Stimulated activated CD8-positive, alpha-beta memory T cell treated with anti-CD3 and anti-CD28 coated beads, Interleukin-4, amount 100 ng/mL, for 48 hours (primary cell): ENCODE measurements at regions not wholly inside any gene's neighbourhood (a gene's known extent, or its start where the extent isn't known, plus 50 kb on each side); places are given as distances from the start of the nearest gene placed in this dataset.

Experiments used
- DNase-seq: peaks from one replicate; pipeline ENCODE4 v3.0.0-alpha.2; 2020

DNA sequence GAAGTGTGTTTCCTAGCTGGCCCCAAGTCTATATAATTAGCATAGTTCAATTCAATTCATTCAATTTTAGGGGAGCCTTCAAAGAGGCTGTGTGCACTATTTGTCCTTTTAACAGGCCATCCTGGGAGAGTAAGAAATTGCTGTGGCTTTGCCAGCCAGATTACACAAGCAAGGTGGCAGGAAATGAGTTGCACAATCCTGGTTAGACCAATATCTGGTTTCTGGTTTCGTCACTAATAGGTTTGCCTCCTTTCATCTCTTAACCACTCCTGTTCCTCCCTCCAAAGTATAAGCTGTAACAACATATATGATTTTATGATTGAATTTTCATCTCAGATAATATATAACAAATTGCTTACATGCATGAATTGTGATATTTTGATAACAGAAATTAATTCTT lies 84.1 kb upstream of the NEGR1 start:
- DNase-seq: no peak

DNA sequence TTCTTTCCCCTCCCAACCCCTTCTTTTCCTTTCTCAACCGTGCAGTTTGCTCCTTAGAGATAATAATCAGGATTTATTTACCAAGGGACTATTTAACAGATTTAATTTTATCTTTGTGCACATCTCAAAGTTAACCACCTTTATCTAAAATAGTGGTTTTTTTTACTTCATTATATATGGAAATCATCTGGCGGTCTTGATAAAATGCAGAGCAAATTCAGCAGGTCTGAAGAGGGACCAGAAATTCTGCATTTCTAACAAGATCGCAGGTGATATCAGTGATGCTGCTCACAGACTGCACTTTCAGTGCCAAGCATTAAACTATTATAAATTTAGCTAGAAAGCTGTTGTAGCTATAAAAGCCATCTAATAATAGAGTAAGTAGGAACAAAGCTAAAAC lies 83.4 kb upstream of the NEGR1 start:
- DNase-seq: no peak

DNA sequence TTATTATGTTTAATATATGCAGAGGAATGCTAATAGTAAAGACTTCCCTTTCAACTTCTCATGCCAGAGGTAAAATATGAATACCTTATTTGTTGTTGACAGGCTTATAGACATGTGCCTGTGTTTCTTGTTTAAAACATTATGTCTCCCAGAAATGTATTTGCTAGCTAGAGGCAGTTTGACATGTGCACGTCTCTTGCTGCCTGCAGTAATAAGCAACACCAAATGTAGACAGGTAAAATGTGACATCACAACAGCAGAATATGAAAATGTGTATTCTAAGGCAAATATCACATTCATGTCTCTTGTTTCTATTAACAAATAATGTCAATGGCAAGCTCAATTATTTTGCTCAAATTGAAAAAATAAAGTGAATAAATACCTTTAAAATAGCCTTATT lies 80.2 kb upstream of the NEGR1 start:
- DNase-seq: no peak

DNA sequence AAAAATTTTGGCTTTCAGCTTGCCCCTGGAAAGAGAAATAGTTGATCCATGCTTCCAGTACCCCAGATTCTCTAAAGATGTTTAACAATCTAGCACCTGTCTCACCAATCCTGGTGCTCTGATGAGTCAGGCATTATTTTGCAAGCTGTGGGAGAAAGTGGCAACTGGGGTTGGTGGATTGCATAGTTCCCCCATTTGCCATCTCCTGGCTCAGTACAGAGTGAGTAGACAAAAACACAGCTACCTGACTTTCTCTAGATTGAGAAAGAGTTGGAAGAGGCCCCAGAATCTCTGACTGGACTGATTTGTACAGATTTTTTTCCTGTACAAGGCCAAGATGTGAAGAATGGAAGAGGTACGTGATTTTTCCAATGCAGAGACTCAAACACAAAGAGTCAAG lies 75.1 kb upstream of the NEGR1 start:
- DNase-seq: no peak

DNA sequence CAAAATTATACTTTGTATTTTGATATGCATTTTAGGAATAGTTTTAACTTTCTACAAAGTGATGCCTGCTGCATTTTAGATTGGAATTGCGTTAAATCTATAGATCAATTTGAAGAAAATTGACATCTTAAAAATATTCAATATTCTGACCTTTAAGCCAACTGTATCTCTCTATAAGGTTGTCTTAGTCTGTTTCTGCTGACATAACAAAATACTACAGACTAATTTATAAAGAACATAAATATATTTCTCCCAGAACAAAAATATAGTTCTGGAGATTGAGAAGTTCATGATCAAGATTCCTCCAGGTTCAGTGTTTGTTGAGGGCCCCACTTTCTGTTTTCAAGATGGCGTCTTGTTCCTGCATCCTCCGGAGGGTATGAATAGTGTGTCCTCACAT lies 73.6 kb upstream of the NEGR1 start:
- DNase-seq: no peak

DNA sequence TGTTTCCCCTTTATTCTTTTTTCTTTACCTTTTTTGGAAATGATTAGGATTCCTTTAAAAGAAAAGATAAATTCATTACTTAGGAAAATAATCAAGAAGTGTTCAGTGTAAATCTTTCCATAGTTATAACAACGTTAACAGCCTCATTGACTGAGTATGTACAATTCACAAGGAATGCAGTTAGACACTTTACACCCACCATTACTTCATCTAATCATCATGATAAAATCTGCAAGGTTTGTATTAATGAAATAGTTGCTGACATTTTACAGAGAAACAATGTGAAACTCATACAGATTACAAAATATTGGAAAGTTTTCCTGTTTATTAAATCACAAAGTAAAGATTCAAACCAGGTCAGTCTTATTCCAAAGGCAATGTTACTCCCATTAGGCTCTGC lies 59.3 kb upstream of the NEGR1 start:
- no peak for DNase-seq

DNA sequence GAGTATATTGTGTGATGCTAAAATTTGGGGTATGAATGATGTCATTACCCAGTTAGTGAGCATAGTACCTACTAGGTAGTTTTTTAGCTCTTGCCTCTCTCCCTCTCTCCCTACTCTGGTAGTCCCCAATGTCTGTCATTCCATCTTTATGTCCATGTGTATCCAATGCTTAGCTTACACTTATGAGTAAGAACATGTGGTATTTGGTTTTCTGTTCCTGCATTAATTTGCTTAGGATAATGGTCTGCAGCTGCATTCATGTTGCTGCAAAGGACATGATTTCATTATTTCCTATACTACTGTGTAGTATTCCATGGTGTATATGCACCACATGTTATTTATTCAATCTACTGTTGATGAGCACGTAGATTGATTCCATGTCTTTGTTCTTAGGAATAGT lies 54.4 kb upstream of the NEGR1 start:
- no peak for DNase-seq
